ENCODE measurements at regions not wholly inside any gene's neighbourhood (a gene's known extent, or its start where the extent isn't known, plus 50 kb on each side); places are given as distances from the start of the nearest gene placed in this dataset.

GRCh38 chr3:116610124-116610523, 99.5 kb upstream of the TUSC7 start:
- TF ChIP-seq EZH2 (IDR thresholded peaks at IDR 0.05; ENCODE audit: low read depth) (no peak), CTCF (conservative IDR thresholded peaks at IDR 0.05) (no peak)
